H9 (cell line): ENCODE measurements at regions not wholly inside any gene's neighbourhood (a gene's known extent, or its start where the extent isn't known, plus 50 kb on each side); places are given as distances from the start of the nearest gene placed in this dataset.

ENCODE experiments used
- DNase-seq: peaks from one replicate; pipeline ENCODE4 v3.0.0-alpha.2; 2017
- H2AFZ ChIP-seq: one replicate; pipeline ENCODE4 v1.6.1; 2013; ENCODE audit warnings: mild to moderate bottlenecking, low read length, control low read depth, moderate library complexity
- H2AK5ac ChIP-seq: 2 replicates; pipeline ENCODE4 v1.6.1; 2013; ENCODE audit warnings: low read length, control low read depth, mixed read lengths; ENCODE audit not compliant: insufficient read length
- H2BK120ac ChIP-seq: one replicate; pipeline ENCODE4 v1.6.1; 2013; ENCODE audit warnings: low read depth, mild to moderate bottlenecking, low read length, control low read depth, inconsistent platforms; ENCODE audit not compliant: poor library complexity, severe bottlenecking
- H2BK12ac ChIP-seq: 2 replicates; pipeline ENCODE4 v1.6.1; 2013; ENCODE audit warnings: low read length, control low read depth, mixed read lengths, low read depth; ENCODE audit not compliant: insufficient read length
- H2BK15ac ChIP-seq: 2 replicates; pipeline ENCODE4 v1.6.1; 2013; ENCODE audit warnings: low read depth, low read length, control low read depth
- H2BK20ac ChIP-seq: one replicate; pipeline ENCODE4 v1.6.1; 2013; ENCODE audit warnings: low read depth, mild to moderate bottlenecking, low read length, control low read depth, inconsistent platforms; ENCODE audit not compliant: poor library complexity, severe bottlenecking
- H2BK5ac ChIP-seq: 2 replicates; pipeline ENCODE4 v1.6.1; 2013; ENCODE audit warnings: low read length, control low read depth, mixed read lengths; ENCODE audit not compliant: insufficient read length
- H3K14ac ChIP-seq: 2 replicates; pipeline ENCODE4 v1.6.1; 2013; ENCODE audit warnings: low read length, control low read depth; ENCODE audit not compliant: insufficient read depth
- H3K18ac ChIP-seq: 2 replicates; pipeline ENCODE4 v1.6.1; 2013; ENCODE audit warnings: low read depth, mild to moderate bottlenecking, mixed read lengths, low read length, control low read depth; ENCODE audit not compliant: insufficient read length
- H3K23ac ChIP-seq: 2 replicates; pipeline ENCODE4 v1.6.1; 2013; ENCODE audit warnings: low read length, control low read depth, mixed read lengths, low read depth; ENCODE audit not compliant: insufficient read length
- H3K23me2 ChIP-seq: 2 replicates; pipeline ENCODE4 v1.6.1; 2013; ENCODE audit warnings: low read depth, mild to moderate bottlenecking, mixed read lengths, low read length, control low read depth; ENCODE audit not compliant: insufficient read length, poor library complexity, severe bottlenecking
- H3K27ac ChIP-seq: 2 replicates; pipeline ENCODE4 v1.5.1; 2013; ENCODE audit warnings: low read length, control low read depth, mixed read lengths, low read depth; ENCODE audit not compliant: insufficient read length
- H3K27me3 ChIP-seq: 2 replicates; pipeline ENCODE4 v1.6.1; 2013; ENCODE audit warnings: low read length, control low read depth, inconsistent platforms; ENCODE audit not compliant: insufficient read depth
- H3K4ac ChIP-seq: 2 replicates; pipeline ENCODE4 v1.6.1; 2013; ENCODE audit warnings: low read depth, mild to moderate bottlenecking, control low read depth, inconsistent platforms, low read length, moderate library complexity
- H3K4me1 ChIP-seq: 2 replicates; pipeline ENCODE4 v1.6.1; 2013; ENCODE audit warnings: low read length, control low read depth, inconsistent platforms; ENCODE audit not compliant: insufficient read depth
- H3K4me2 ChIP-seq: 2 replicates; pipeline ENCODE4 v1.6.1; 2013; ENCODE audit warnings: low read length, control low read depth, mixed read lengths; ENCODE audit not compliant: insufficient read length, insufficient read depth
- H3K56ac ChIP-seq: 2 replicates; pipeline ENCODE4 v1.6.1; 2013; ENCODE audit warnings: low read depth, mild to moderate bottlenecking, mixed read lengths, low read length, control low read depth; ENCODE audit not compliant: insufficient read length
- H3K79me1 ChIP-seq: 2 replicates; pipeline ENCODE4 v1.6.1; 2013; ENCODE audit warnings: low read depth, mild to moderate bottlenecking, moderate library complexity, low read length, control low read depth, inconsistent platforms; ENCODE audit not compliant: insufficient read depth, poor library complexity, severe bottlenecking
- H3K79me2 ChIP-seq: 2 replicates; pipeline ENCODE4 v1.6.1; 2013; ENCODE audit warnings: low read length, control low read depth, inconsistent platforms; ENCODE audit not compliant: insufficient read depth
- H3K9ac ChIP-seq: 2 replicates; pipeline ENCODE4 v1.6.1; 2013; ENCODE audit warnings: low read length, control low read depth, mixed read lengths; ENCODE audit not compliant: insufficient read length; ENCODE audit errors: extremely low read depth
- H3K9me3 ChIP-seq: one replicate; pipeline ENCODE4 v1.6.1; 2013; ENCODE audit warnings: low read depth, low read length, inconsistent platforms; ENCODE audit not compliant: control insufficient read depth
- H3T11ph ChIP-seq: one replicate; pipeline ENCODE4 v1.6.1; 2013; ENCODE audit warnings: mild to moderate bottlenecking, low read length, control low read depth, inconsistent platforms
- H4K20me1 ChIP-seq: one replicate; pipeline ENCODE4 v1.6.1; 2013; ENCODE audit not compliant: control insufficient read depth, insufficient read length, insufficient read depth
- H4K5ac ChIP-seq: 2 replicates; pipeline ENCODE4 v1.6.1; 2013; ENCODE audit warnings: low read depth, mild to moderate bottlenecking, mixed read lengths, low read length, control low read depth; ENCODE audit not compliant: insufficient read length
- H4K8ac ChIP-seq: replicated peaks from 2 replicates; pipeline ENCODE4 v1.6.1; 2013; ENCODE audit warnings: low read length, control low read depth, mixed read lengths, low read depth; ENCODE audit not compliant: insufficient read length
- H4K91ac ChIP-seq: 2 replicates; pipeline ENCODE4 v1.6.1; 2013; ENCODE audit warnings: low read depth, mild to moderate bottlenecking, moderate library complexity, mixed read lengths, low read length, control low read depth; ENCODE audit not compliant: insufficient read length
- H3K27ac Mint-ChIP-seq, 3 experiments: 2 replicates in 2 of 3; 3 replicates in 1 of 3; pipeline ENCODE4 v1.8.0; 2020 to 2021; ENCODE audit warnings: mixed read lengths in 3 of 3, mild to moderate bottlenecking in 1 of 3, moderate library complexity in 1 of 3
- H3K27me3 Mint-ChIP-seq: 2 replicates; pipeline ENCODE4 v1.8.0; 2021; ENCODE audit warnings: low read depth, mild to moderate bottlenecking, moderate library complexity, mixed read lengths
- H3K36me3 Mint-ChIP-seq, 3 experiments: 2 replicates in 2 of 3; 3 replicates in 1 of 3; pipeline ENCODE4 v1.8.0; 2020 to 2021; ENCODE audit warnings: low read depth in 3 of 3, mixed read lengths in 3 of 3; ENCODE audit not compliant: insufficient read depth in 1 of 3
- H3K4me1 Mint-ChIP-seq, 2 experiments: 2 replicates each; pipeline ENCODE4 v1.8.0; 2020; ENCODE audit warnings: mixed read lengths in 2 of 2
- H3K4me3 Mint-ChIP-seq, 2 experiments: 2 replicates in 1 of 2; 3 replicates in 1 of 2; pipeline ENCODE4 v1.8.0; 2020 to 2021; ENCODE audit warnings: mild to moderate bottlenecking in 2 of 2, mixed read lengths in 2 of 2, moderate library complexity in 1 of 2
- H3K9me3 Mint-ChIP-seq, 2 experiments: 2 replicates in 1 of 2; 3 replicates in 1 of 2; pipeline ENCODE4 v1.8.0; 2020; ENCODE audit warnings: mild to moderate bottlenecking in 2 of 2, mixed read lengths in 2 of 2, moderate library complexity in 1 of 2
- CTCF ChIP-seq: fragments of 200-600 bp; sonication (generic); conservative IDR thresholded peaks from 3 replicates; pipeline ENCODE4 v1.8.0; 2021; ENCODE audit warnings: antibody characterized with exemption, mild to moderate bottlenecking

GRCh38 chr4:155119006-155119405 lies 89.4 kb upstream of the NPY2R start:
- Histone ChIP-seq H2BK5ac (no peak overlapping the region), H2BK120ac (no peak overlapping the region), H2AFZ (no peak overlapping the region), H2BK15ac (no peak overlapping the region), H4K20me1 (no peaks in the 10 kb centered on the region), H2BK12ac (no peak overlapping the region), H3K4me2 (no peak overlapping the region), H3K18ac (no peak overlapping the region), H3K79me1 (no peaks in the 10 kb centered on the region), H4K8ac (no peak overlapping the region), H3T11ph (no peak overlapping the region), H3K4me1 (no peaks in the 10 kb centered on the region; the same call in 1 of the 2 replicates), H3K9me3 (peaks cover 15% of the 10 kb centered on the region), H3K23me2 (no peaks in the 10 kb centered on the region), H3K27ac (no peak overlapping the region), H3K27me3 (no peaks in the 10 kb centered on the region), H2BK20ac (no peak overlapping the region), H2AK5ac (no peak overlapping the region), H3K56ac (no peak overlapping the region), H4K5ac (no peak overlapping the region), H3K9ac (no peak overlapping the region), H3K4ac (no peak overlapping the region), H3K14ac (no peak overlapping the region), H3K23ac (no peak overlapping the region), H3K79me2 (no peaks in the 10 kb centered on the region), H4K91ac (no peak overlapping the region)
- H3K36me3 Mint-ChIP-seq = peaks cover 8 to 48% (median 14%) of the 10 kb centered on the region in 3 experiments
- no peak overlapping the region for H3K27ac Mint-ChIP-seq
- peaks cover 43 to 47% of the 10 kb centered on the region in 2 experiments for H3K9me3 Mint-ChIP-seq
- H3K4me1 Mint-ChIP-seq = peaks cover 22 to 29% of the 10 kb centered on the region in 2 experiments
- no peak for DNase-seq
- no peaks in the 10 kb centered on the region; the same call in 1 of the 2 replicates for H3K27me3 Mint-ChIP-seq
- TF ChIP-seq CTCF = no peak
- no peak overlapping the region for H3K4me3 Mint-ChIP-seq
